Endothelial cell of umbilical vein (primary cell): ENCODE measurements at regions not wholly inside any gene's neighbourhood (a gene's known extent, or its start where the extent isn't known, plus 50 kb on each side); places are given as distances from the start of the nearest gene placed in this dataset.
"Not testable (repeated sequence)": the region's sequence is repeated elsewhere in the genome, so short reads cannot be mapped to it uniquely, and the experiment has no call there.

Experiments
- BruUV-seq: library from RNA; stranded (reverse); fragments of 400-500 nt; replicated peaks from 2 replicates; lab custom pipeline; 2021; lab: Mats Ljungman, UMichigan
- CTCF ChIA-PET: fragments of 300-600, 350-600 bp; sonication (Branson Sonifier 250); formaldehyde crosslinking; loops from one replicate; lab custom pipeline; 2021; ENCODE audit warnings: antibody characterized with exemption, inconsistent platforms; lab: Charles Lee
- POLR2A ChIA-PET: fragments of 300-600, 350-600 bp; sonication (Branson Sonifier 250); formaldehyde crosslinking; loops from one replicate; lab custom pipeline; 2021; ENCODE audit warnings: antibody characterized with exemption, inconsistent platforms; lab: Charles Lee
- DNase-seq: peaks from one replicate; pipeline ENCODE4 v3.0.0-alpha.2; 2011; ENCODE audit warnings: low read depth, low spot score
- FAIRE-seq: peaks from 2 replicates; lab custom pipeline; 2011; peaks lifted over from hg19 to GRCh38; lab: Jason Lieb, UNC
- H2AFZ ChIP-seq: 2 replicates; pipeline ENCODE4 v1.6.0; 2012; ENCODE audit warnings: low read depth, low read length, control low read depth, inconsistent platforms
- H3K27ac ChIP-seq: 2 replicates; pipeline ENCODE4 v1.5.1; 2011; ENCODE audit warnings: low read depth, mild to moderate bottlenecking, control low read depth, low read length, moderate library complexity; ENCODE audit not compliant: insufficient read depth
- H3K27me3 ChIP-seq, 2 experiments: 2 replicates each; pipeline versions ENCODE4 v1.6.0 to v1.6.1; 2011; ENCODE audit warnings: low read length in 2 of 2, mixed read lengths in 1 of 2; ENCODE audit not compliant: control insufficient read depth in 2 of 2, insufficient read depth in 2 of 2
- H3K36me3 ChIP-seq, 2 experiments: 2 replicates in 1 of 2; 3 replicates in 1 of 2; pipeline ENCODE4 v1.5.1; 2011; ENCODE audit warnings: low read length in 2 of 2, mild to moderate bottlenecking in 1 of 2, moderate library complexity in 1 of 2; ENCODE audit not compliant: control insufficient read depth in 2 of 2, insufficient read depth in 2 of 2; ENCODE audit errors: extremely low read depth in 1 of 2
- H3K4me1 ChIP-seq: 3 replicates; pipeline ENCODE4 v1.5.1; 2011; ENCODE audit warnings: mild to moderate bottlenecking, low read length; ENCODE audit not compliant: control insufficient read depth, insufficient read depth; ENCODE audit errors: extremely low read depth
- H3K4me2 ChIP-seq: 2 replicates; pipeline ENCODE4 v1.6.1; 2011; ENCODE audit warnings: low read length, control low read depth, mixed read lengths; ENCODE audit not compliant: insufficient read depth
- H3K4me3 ChIP-seq, 3 experiments: fragments of 200-600 bp in 1 of 3; sonication (generic), shearing (Covaris generic) in 1 of 3; replicated peaks in 1 of 3; 2 replicates each; pipeline ENCODE4 v1.5.1; 2011 to 2016; ENCODE audit warnings: control low read depth in 3 of 3, low read length in 3 of 3, mild to moderate bottlenecking in 2 of 3, inconsistent platforms in 1 of 3, low read depth in 1 of 3, moderate library complexity in 1 of 3; ENCODE audit not compliant: insufficient read depth in 1 of 3
- H3K79me2 ChIP-seq: 2 replicates; pipeline ENCODE4 v1.6.0; 2012; ENCODE audit warnings: low read length, inconsistent platforms; ENCODE audit not compliant: control insufficient read depth, insufficient read depth
- H3K9ac ChIP-seq: replicated peaks from 2 replicates; pipeline ENCODE3; 2011; ENCODE audit warnings: low read length, control low read depth; ENCODE audit not compliant: insufficient read depth; ENCODE audit errors: extremely low read depth
- H3K9me1 ChIP-seq: replicated peaks from 3 replicates; pipeline ENCODE4 v1.6.0; 2011; ENCODE audit warnings: mild to moderate bottlenecking, low read length; ENCODE audit not compliant: control insufficient read depth, insufficient read depth; ENCODE audit errors: extremely low read depth
- H3K9me3 ChIP-seq: replicated peaks from 2 replicates; pipeline ENCODE4 v1.5.1; 2012; ENCODE audit warnings: low read length, inconsistent platforms; ENCODE audit not compliant: control insufficient read depth, insufficient read depth
- H4K20me1 ChIP-seq: replicated peaks from 2 replicates; pipeline ENCODE3; 2011; ENCODE audit warnings: mild to moderate bottlenecking, low read length; ENCODE audit not compliant: control insufficient read depth, insufficient read depth; ENCODE audit errors: extremely low read depth
- EZH2 ChIP-seq: IDR thresholded peaks from 2 replicates; pipeline ENCODE4 v1.6.1; 2012; ENCODE audit warnings: borderline replicate concordance, low read depth, mild to moderate bottlenecking, moderate library complexity, low read length, inconsistent platforms; ENCODE audit not compliant: severe bottlenecking
- dilution Hi-C: fragments of 300-500 bp; cut with MboI; formaldehyde crosslinking; loops from one replicate; pipeline ENCODE4 v1.15.0; 2019; ENCODE audit warnings: low sequenced_read_pairs; ENCODE audit not compliant: extremely low pct_ligation_motif_present
- intact Hi-C: fragments of 100-400 bp; cut with micrococcal nuclease; formaldehyde crosslinking; loops from one replicate; pipeline ENCODE4 v1.10.0; 2022

GRCh38 chrX:81925812-81926211 is 723.9 kb downstream of the SH3BGRL start:
- H3K9ac ChIP-seq = no peak overlapping the region
- no peak overlapping the region for H3K27ac ChIP-seq
- CTCF ChIA-PET = no interaction called here
- H3K4me2 ChIP-seq = no peak overlapping the region
- POLR2A ChIA-PET = no interaction called here
- H3K79me2 ChIP-seq = no peaks in the 10 kb centered on the region
- no peak overlapping the region for H2AFZ ChIP-seq
- BruUV-seq = no TSS peak
- DNase-seq (no peak), FAIRE-seq (no peak)
- H3K9me3 ChIP-seq = no peaks in the 10 kb centered on the region
- H3K27me3 ChIP-seq = no peaks in the 10 kb centered on the region
- no peaks in the 10 kb centered on the region for H3K4me1 ChIP-seq
- dilution Hi-C loops (no loop called here), intact Hi-C loops (no loop called here)
- H3K36me3 ChIP-seq = no peaks in the 10 kb centered on the region
- H3K4me3 ChIP-seq = no peak overlapping the region
- TF ChIP-seq EZH2 = no peak
- H4K20me1 ChIP-seq = no peaks in the 10 kb centered on the region
- H3K9me1 ChIP-seq = no peaks in the 10 kb centered on the region

GRCh38 chrX:81945911-81946310 is 744.0 kb downstream of the SH3BGRL start:
- POLR2A ChIA-PET, intact Hi-C loops, H3K9me1 ChIP-seq, BruUV-seq, H3K36me3 ChIP-seq, DNase-seq, FAIRE-seq, H3K4me1 ChIP-seq, CTCF ChIA-PET, H3K9me3 ChIP-seq, H3K4me2 ChIP-seq, H3K27me3 ChIP-seq, H3K27ac ChIP-seq, dilution Hi-C loops, H3K9ac ChIP-seq, H3K4me3 ChIP-seq, H2AFZ ChIP-seq, H4K20me1 ChIP-seq, H3K79me2 ChIP-seq: not testable (repeated sequence)
